HG03565 (cell line): ENCODE measurements at regions not wholly inside any gene's neighbourhood (a gene's known extent, or its start where the extent isn't known, plus 50 kb on each side); places are given as distances from the start of the nearest gene placed in this dataset.

Source experiments
- ATAC-seq: cut with Tn5 transposase; IDR thresholded peaks from one replicate; pipeline ENCODE4 v1.9.1; 2021; ENCODE audit warnings: mild to moderate bottlenecking, moderate library complexity; ENCODE audit not compliant: unreplicated experiment

DNA sequence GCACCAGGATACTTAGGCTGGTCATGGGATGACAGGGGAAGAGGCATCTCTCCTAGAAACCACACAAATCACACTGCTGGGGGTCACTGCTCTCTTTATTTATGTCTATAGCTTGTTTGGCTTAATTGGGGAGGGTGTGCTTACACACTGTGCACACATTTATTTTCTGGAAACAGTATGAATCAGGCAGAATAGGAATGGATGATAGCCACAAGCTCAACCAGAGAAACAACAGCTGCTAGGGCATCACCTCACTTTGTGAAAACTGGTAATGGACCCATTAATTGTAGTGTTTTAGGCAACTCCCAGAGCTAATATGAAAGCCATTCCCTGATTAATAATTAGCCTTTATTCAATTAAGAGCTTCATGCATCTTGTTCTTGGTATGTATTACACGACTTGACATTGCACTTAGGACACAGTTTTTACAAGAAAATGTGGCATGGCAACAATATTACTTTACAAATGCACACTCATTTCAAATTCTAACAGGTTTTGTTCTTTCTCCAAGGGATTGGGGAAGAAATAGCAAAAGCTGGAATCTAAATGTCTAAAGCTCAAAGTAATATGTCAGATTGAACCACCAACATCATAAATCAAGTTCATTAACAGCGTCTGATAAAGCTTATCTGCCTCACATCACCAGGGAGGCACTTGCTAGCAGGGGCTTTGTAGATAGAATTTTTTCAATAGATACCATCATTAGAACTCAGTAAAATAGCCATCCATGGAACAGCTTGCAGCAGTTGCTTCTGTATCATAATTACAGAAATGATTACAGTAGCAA is 361.9 kb upstream of the FSHR start:
- ATAC-seq = no peak

DNA sequence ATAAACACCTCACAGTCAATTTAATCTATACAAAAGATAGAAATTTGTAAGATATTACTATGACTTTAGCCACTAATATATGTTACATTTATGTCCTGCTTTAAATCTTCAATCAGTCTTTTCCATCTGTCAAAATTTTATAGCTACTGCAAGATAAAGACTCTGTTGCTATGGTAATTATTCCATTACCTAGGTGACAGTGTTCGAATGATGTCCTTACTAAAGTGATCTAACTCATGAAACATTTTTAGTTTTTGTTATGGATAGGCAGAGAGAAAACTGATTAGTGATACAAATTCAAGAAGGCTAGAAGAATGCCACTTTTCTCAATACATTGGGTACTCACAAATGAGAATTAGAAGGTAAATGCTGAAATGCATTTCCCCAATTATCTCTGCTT is 359.9 kb upstream of the FSHR start:
- ATAC-seq = no peak

DNA sequence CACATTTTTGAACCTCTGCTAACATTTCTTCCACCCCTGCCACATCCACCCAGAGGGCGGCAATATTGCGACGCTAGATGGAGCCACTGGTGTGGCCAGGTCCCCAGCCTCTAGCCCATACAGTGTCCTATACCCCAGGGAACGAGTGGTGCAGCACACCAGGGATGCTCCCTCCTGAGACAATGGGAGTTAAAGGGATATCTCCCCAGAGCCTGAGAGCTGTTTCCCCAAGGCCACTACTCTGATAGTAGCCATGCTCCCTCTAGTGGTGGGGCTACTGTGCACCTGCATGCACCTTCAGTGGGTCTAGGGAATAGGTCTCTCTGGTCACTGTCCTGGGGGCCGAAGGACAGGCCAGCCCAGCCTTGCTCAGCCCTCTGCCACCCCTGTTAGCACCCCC is 336.4 kb upstream of the FSHR start:
- no peak for ATAC-seq

DNA sequence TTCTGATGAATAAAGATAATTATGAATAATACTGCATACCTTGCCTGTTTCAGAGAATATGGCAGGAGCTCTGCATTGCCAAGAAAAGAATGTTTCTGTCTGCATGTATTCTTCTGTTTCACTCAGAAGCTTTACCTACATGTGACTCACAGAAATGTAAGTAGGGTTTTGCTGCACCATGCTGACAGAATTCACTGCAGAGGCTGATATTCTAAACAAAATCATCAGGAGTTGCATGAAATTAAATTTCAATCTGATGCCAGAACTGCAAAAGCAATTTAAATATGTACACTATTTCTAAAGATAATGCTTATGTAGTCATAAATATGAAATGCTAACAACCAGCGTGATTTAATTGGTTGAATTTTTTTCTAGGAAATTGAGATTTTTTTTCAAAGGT is 332.8 kb upstream of the FSHR start:
- ATAC-seq = no peak

DNA sequence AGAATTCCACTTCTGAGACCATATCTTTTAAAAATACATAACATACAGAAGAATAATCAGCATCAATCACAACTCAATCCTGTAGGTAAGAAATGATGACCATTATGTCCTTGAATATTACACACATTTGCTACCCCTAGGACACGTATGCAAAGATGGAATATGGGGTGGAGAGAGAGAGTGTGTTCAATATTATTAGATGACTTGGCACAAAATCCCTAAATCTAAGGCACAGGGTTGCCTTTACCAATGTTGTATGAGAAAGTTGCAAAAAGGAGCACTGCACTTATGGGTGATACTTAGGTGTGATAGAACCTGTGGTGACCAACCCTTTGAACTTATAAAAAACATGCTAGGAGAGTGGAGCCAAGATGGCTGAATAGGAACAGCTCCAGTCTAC is 326.2 kb upstream of the FSHR start:
- no peak for ATAC-seq

DNA sequence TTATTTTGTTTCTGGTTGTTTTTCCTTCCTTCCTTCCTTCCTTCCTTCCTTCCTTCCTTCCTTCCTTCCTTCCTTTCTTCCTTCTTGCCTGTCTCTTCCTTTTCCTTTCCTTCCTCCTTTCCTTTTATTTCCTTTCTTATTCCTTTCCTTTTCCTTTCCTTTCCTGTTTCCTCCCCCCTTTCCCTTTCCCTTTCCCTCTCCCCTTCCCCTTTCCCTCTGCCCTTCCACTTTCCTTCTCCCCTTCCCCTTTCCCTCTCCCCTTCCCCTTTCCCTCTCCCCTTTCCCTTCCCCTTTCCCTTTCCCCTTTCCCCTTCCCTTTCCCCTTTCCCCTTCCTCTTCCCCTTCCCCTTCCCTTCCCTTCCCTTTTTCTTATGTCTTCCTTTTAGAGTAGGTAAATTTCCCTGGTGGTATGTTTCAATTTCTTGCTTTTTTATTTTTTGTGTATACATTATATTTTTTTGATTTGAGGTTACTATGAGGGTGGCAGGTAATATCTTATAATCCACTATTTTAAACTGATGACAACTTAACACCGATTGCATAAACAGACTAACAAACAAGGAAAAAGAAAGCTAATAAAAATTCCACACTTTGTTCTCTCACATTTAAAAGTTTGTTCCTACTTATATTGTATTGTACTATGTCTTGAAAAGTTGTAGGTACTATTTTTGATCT is 311.0 kb upstream of the FSHR start:
- no peak for ATAC-seq

DNA sequence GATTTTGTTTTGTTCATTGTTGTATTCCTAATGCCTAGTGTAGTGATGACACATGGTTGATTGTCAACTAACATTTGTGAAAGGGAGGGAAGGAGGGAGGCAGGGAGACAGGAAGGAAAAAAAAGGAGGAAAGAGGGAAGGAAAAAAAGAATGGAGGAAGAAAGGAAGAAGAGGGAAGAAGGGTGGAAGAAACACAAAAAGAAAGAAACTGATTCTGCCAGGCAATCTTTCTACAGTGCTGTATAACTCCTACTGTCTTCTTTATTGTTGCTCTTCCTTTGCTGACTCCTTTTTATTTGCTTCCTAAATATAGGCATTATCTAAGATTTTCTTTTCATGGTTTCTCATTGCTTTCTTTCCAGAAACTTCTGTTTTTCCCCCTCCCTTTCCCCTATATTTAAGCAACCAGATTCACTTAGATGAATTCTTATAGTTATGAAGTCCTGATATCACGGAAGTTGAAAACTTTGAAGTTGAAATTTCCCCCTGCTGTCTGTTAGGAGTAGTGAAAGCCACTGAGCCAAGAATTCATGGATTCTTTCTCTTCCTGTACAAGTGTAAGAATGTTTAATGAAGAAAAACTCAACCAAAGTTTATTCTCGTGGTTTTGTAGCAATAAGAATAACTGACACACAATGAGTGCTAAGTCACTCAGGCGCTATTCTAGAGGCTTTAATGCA is 305.1 kb upstream of the FSHR start:
- no peak for ATAC-seq

DNA sequence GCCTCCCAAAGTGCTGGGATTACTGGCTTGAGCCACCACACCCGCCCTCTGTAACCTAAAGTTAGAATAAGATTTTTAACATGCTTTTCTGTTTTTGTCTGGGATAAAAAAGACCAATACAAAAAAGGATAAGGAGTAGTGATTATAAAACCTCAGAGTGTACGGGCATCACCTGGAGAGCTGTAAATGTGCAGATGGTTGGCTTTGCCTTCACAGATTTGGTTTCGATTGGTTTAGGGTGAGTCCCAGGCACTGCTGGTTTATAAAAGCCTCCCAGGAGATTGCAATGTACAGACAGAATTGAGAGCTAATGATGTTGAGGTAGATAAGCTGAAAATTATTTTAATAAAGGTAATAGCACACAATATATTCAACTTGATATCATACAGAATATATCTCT is 289.7 kb upstream of the FSHR start:
- ATAC-seq = no peak

DNA sequence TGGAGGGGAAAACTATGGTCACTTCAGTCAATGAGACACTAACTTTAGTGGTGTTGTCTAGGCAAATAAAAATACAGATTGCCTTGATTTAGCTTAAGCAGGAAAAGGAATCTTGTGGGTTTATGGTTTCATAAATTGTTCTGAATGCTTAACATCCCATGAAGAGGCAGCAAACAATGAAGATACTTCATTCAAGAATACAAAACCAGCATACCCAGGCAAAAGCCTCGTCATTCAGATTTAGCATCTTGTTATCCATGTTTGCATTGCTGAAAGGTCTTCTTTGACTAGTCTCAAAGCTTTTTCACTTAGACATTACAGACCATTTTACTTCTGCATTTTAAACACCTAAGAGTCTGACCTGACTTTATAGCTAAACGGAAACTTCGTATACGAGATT is 272.7 kb upstream of the FSHR start:
- no peak for ATAC-seq

DNA sequence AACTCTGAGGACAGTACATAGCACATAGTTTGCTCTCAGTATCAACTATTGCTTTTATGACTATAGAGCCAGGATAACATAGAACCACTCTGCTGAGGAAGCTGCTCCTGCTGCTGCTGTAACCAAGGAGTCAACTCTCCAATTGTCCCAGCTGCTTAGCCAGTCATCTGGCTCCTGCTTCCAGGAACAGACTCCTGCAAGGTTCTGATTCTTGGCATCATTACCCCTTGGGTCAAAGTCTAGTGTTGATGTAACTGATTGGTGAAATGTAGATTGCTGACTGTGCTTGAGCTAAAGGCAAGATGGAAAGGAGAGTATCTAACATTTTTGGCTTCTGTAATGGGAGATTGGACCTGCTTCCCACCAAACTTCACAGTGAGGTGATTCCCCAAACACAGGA is 261.9 kb upstream of the FSHR start:
- no peak for ATAC-seq

DNA sequence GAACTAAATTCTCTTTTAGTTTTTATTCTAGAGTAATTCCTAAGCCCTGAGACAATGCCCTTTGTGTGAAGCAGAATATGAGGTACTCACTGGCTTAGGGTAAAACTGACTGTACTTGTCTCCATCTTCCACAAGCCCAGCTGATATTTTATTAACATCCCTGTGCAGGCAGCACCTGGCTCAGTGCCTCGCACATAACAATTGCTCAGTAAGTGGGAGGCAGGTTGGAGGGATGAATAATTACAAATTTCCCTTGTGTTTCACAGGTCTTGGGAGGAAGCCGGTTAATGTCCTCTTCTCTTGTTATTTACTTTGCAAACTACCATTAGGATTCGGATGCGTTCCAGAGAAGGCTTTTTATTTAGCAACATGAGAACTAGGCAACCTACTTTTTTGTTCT is 249.8 kb upstream of the FSHR start:
- no peak for ATAC-seq

DNA sequence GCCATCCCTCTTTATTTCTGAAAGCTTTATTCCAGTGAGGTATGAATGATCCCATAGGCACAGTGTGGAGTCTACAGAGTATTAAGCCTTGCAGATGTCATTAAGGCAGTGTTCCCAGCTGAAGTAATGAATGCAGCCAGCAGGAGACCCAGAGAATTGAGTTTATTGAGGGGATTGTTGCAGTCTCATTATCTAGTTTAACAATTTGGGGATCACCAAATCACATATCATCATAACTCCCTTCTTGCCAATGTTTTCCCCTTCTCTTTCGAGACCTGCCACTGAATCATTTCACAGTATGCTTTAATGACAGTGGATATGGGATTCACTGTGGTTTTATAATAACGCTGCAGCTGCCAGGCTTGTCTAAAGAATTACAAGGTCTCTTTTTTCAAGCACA is 249.3 kb upstream of the FSHR start:
- no peak for ATAC-seq

DNA sequence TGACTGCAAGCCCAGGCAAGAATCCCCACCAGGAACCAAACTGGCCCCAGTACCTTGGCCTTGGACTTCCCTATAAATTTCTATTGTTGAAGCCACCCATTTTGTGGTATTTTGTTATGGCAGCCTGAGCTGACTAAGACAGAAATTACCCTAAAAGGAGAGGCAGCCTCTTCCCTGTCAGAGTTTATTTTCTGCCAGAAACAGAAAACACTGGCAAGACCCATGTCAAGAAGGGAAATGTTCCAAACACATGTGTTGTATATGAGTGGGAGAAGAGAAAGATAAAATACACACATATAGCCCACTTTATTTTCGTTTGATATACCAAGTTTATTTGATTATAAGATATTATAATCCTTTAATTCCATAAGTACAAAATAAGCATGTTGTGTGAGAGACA is 225.1 kb upstream of the FSHR start:
- ATAC-seq = no peak

DNA sequence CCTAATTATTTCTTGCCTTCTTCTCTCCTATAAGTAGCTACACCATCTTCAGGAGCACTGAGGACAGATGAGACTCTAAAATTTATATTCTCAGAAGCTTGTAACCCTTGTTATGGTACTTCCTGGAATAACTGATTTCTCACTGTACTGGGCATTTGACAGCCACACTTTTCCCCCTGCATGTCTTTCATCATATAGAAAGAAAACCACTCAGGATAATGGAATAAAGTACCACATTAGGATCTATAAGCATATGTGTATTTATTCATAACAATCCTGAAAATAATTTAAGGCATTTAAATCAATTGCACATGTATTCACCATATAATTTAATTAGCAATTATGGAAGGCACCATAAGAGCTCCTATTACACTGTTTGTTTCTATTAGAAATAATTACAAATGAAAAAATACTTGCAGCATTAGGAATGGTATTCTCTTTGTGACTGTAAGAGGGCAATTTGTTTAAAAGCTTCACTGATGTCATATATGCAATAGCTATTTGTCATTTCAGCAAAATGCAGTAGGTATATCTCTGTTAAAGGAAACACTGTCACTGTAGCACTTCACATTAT is 216.9 kb upstream of the FSHR start:
- ATAC-seq = no peak

DNA sequence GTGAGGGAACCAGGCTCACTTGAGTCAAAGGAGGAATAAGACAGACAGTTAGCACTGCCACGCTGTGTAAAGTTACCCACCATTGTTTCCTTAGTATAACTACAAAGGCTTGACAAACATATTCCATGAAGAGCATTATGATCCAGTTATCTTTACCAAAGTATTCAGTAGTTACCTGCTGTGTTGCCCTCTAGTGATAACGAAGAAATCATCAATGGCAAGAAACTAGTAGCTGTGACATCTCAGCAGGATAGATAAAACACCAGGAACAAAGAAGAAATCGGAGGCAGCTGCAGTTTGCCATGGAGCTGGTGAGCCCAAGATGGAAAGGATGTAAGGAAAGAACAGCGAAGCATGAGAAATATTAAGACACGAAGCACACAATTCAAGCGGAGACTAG is 215.3 kb upstream of the FSHR start:
- no peak for ATAC-seq

DNA sequence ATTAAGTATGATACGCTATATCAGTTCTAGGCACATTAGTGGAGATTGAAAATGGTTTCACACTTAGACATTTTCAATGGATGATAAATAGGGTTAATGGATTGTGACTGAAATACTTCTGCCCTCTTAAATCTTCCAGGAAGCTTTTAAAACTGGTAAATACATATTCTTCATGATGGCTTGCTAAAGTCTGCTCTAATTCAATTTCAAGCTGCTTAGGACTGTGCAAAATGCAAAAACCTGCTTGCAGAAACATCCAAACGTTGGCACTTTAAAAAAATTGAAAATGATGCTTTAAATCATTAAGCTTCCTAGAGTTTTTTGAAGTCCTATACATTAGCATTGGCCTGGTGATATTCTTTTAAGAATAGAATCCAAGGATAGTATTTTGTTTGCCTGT is 214.8 kb upstream of the FSHR start:
- no peak for ATAC-seq

DNA sequence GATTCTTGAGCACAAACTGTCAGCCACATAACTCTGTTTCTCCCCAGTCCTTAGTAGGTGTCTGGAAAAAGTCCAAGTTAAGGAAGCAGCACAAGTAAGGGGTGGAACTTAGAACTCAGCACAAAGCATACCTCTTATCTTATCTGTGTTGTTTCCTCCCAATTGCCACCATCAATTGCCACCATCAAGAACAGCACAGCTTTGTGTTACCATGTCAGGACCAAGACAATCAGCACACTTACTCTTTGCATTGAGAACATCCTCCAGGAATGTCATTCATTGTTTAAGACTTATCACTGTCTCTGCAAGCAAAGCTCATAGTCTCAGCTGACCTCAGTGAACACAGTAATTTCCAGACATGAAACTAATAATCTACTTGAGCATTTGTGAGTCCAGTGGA is 212.7 kb upstream of the FSHR start:
- ATAC-seq = no peak

DNA sequence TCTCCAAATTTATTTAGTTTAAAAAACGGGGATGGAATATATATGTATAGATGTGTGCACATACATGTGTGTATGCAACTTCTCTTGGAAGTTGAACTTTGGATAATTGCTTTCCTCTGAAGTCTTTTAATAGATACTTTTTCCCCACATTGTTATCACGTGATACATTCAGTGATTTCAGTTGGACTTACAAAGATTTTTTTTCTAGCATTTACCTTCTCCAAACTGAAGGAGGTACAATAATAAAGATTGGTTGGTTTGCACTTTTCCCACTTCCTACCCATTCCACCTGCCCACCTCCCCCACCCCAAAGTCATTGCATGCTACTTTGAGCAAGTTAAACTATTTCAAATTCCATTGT is 206.1 kb upstream of the FSHR start:
- ATAC-seq = no peak

DNA sequence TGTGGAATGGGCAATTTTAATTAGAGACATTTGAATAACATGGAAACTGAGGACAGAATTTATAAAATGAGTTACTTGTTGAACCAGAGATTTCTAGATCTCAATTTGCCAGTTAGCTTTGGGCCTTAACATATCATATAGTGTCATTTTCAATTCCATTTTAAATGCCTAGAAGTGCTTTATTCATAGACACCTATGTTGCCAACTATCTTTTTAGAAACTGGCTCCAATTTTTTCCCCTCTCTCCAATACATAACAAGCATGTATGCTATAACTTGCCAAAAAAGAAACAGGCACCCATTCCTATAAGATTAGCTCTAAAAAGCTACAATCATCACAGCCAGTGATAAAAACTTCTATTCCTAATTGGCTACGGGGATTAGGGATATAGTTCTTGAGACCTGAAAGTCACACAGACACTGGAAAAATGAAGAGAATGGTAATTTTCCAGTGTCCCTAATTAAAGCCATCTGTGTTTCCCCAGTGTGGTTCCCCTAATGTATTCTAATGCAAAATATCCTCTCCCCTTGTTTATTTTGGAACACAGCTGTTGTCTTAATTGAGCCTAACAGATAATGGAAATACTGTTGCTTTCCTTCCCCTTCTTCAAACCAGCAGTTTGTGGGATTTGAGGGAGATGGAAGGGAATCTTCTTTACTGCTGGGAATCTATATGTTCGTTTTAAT is 205.5 kb upstream of the FSHR start:
- ATAC-seq = no peak

DNA sequence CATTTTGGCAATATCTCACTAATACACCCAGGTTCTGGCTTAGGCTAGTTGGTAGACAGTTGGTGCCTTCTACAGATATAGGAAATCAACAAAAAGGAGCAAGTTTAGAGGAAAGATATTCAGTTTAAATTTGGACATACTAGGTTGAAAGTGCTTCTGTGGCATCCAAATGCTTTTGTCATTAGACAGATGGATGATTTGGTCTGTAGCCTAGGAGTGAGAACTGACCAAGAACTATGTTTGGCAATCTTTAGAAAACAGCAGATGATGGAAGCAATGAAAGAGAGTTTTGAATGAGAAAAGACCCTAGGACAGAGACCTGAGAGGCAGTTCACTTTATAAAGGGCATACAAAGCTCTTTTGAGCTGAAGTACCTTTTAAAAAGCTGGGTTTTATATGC is 201.3 kb upstream of the FSHR start:
- ATAC-seq = no peak

DNA sequence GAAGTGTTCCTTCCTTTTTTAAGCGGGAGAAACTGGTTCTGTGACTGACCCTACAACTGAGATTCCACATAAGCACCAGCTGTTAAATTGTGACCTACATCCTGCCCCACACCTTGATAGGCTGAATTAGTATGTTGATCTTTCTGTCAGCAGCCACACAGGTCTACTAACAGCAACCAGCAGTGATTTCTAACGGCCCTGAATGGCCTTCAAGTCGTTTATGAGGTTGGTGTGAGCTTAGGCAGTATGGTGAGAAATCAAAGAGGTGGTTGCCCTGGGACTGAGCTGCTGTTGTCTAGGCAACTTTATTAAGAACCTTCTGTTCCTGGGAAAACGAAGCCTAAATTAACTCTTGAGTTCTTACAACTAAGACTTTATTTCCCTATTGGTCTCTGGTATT is 197.2 kb upstream of the FSHR start:
- no peak for ATAC-seq
